Fibroblast of mammary gland (primary cell): ENCODE measurements at regions not wholly inside any gene's neighbourhood (a gene's known extent, or its start where the extent isn't known, plus 50 kb on each side); places are given as distances from the start of the nearest gene placed in this dataset.
A peak's percentile ranks its signal among the peaks of the same experiment; 100 is the strongest.
"Not testable (repeated sequence)": the region's sequence is repeated elsewhere in the genome, so short reads cannot be mapped to it uniquely, and the experiment has no call there.

Experiments used
- DNase-seq: peaks from one replicate; pipeline ENCODE4 v3.0.0-alpha.2; 2010; ENCODE audit warnings: low read depth
- H3K4me3 ChIP-seq: 2 replicates; pipeline ENCODE4 v1.5.1; 2011; ENCODE audit warnings: low read depth, mild to moderate bottlenecking, low read length, moderate library complexity; ENCODE audit not compliant: control insufficient read depth
- TF ChIP-seq, protein P1 (sequence below): conservative IDR thresholded peaks from 2 replicates; pipeline ENCODE4 v1.5.1; 2011; ENCODE audit warnings: low read depth, low read length, inconsistent platforms; ENCODE audit not compliant: control insufficient read depth, insufficient read depth

DNA sequence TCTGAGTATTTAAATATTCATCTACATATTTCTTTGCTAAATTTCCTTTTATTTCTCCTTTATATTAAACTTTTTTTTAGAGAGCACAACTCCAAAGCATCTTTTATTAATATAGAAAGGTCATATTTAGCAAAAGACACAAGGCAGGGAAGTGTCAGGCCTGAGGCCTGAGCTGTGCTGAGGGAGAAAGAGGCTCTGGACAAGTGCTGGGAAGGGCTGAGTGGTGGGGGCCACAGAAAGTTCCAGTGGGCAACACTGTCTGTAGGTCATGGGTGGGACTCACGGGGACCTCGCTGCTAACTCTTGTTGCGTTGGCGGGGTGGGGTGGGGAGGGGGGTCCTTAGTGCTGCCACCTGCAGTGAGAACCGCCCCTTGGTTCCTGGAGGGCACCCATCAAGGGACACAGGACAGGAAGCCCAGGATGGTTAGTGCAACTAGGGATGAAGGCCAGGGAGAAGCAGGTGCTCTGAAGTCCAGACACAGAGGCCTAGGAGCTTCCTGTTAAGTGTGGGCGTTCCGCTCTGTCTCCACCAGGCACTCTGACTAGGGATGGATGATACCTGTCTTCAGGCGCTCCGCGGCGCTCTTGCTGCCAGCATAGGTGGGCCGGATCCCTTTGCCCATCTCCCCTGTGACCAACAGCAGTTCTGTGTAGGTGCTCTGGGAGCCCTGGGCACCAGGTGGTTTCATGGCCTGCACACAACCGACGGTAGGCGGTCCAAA lies 1510.5 kb downstream of the FOXD4L5 start:
- not testable (repeated sequence) for DNase-seq, H3K4me3 ChIP-seq

DNA sequence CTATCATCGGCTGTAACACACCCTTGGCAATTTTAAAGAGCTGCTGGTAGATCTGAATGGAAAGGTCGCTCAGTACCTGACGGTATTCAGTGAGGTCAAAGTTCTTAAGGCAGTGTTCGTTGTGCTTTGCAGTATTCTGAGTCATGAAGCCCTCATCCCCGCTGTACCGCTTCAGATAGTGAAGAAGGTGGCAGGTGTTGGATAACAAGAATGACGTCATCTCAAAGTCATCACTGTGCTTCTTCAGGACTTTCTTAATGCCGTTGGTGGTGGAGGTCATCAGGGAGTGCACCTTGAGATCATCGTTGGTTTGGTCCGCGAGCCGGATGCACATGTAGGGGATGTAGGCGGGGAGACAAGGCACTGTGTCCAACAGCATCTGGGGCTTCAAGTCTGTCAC lies 1522.8 kb downstream of the FOXD4L5 start:
- not testable (repeated sequence) for H3K4me3 ChIP-seq, DNase-seq

DNA sequence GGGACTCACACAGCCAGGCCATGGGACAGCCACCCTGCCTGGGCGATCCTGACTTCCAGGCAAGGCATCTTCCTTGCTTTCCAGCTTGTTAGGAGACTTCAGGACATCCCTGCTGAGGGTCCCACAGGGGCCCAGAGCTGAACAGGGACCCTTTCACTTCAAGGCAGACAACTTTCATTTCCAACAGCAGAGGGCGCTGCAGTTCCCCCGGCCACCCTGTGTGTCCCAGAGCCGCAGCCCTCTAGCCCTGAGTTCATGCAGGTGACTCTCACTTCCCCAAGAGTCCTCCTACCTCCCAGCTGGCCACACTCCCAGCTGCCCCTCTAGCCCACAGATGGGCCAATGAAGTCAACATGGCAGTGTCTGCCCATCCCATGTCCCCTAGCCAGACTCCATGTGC lies 1556.0 kb downstream of the FOXD4L5 start:
- not testable (repeated sequence) for DNase-seq, H3K4me3 ChIP-seq

DNA sequence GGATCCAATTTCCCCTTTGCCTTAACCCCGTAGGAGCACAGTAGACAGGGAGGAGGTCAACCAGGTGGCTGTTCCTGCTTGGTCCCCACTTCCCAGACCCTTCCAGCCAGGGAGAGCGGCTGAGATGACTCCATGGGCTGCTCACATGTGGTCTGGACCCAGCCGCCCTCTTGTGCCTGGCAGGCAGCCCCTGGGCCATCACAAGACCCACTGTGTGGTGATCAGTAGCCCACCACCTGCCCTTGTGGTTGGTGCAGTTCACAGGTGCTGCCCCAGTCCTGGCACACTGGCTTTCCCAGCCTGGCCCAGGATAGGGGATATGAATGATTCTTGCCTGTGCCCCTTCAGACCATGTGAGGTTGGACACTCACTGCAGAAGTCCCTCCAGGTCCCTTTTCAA lies 1556.7 kb downstream of the FOXD4L5 start:
- TF ChIP-seq, protein P1, sequence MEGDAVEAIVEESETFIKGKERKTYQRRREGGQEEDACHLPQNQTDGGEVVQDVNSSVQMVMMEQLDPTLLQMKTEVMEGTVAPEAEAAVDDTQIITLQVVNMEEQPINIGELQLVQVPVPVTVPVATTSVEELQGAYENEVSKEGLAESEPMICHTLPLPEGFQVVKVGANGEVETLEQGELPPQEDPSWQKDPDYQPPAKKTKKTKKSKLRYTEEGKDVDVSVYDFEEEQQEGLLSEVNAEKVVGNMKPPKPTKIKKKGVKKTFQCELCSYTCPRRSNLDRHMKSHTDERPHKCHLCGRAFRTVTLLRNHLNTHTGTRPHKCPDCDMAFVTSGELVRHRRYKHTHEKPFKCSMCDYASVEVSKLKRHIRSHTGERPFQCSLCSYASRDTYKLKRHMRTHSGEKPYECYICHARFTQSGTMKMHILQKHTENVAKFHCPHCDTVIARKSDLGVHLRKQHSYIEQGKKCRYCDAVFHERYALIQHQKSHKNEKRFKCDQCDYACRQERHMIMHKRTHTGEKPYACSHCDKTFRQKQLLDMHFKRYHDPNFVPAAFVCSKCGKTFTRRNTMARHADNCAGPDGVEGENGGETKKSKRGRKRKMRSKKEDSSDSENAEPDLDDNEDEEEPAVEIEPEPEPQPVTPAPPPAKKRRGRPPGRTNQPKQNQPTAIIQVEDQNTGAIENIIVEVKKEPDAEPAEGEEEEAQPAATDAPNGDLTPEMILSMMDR = no peak
- H3K4me3 ChIP-seq = no peak overlapping the region
- no peak for DNase-seq

DNA sequence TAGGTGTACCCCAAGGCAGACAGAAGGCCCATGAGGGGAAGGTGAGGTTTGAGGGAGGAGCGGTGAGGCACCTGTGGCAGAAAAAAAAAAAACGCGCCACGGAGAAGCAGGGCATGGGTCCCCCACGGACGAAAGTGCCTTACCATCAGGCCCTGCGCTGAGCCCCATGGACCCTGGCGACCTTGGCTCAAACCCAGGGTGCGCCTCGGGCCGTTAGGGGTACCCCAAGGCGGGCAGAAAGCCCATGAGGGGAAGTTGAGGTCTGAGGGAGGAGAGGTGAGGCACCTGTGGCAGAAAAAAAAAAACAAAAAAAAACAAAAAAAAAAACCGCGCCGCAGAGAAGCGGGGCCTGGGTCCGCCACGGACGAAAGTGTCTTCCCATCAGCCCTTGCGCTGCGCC lies 1576.7 kb downstream of the FOXD4L5 start:
- not testable (repeated sequence) for H3K4me3 ChIP-seq, DNase-seq

DNA sequence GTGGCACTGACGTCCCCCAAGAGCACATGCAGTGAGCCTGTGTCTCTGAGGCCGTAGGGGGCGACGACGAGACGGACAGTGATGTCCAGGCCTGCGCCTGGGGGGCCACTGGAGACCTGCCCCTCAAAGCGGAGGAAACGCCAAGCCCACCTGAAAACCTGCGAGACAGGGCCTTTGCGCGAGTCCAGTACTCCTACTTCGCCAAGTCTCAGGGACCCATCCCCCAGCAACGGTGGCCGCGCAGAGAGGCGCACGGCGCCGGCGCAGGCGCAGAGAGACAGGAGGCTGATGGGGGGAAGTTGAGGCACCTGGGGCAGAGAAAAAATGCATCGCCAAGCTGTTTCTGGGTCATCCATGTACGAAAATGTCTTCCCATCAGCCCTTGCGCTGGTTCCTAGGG lies 1580.6 kb downstream of the FOXD4L5 start:
- H3K4me3 ChIP-seq, DNase-seq: not testable (repeated sequence)

DNA sequence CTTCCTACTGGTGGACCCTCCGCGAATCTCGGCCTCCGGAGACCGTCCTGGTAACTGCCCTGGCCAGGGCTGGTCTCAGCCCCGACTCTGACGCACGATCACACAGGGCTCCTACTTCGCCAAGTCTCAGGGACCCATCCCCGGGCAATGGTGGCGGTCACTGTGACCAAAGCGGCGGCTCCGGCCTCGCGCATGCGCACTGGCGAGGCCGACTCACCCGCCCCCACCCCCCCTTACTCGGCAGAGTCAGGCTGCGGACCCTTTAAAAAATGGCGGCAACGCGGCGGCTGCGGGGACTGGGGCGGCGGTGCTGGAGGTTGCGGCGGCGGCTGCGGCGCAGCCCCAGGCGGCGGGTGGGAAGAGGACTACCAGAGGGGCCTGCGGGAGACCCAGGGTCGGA lies 1581.3 kb downstream of the FOXD4L5 start:
- DNase-seq = peak; percentile 5
- peak overlapping the region; percentile 21 for H3K4me3 ChIP-seq

DNA sequence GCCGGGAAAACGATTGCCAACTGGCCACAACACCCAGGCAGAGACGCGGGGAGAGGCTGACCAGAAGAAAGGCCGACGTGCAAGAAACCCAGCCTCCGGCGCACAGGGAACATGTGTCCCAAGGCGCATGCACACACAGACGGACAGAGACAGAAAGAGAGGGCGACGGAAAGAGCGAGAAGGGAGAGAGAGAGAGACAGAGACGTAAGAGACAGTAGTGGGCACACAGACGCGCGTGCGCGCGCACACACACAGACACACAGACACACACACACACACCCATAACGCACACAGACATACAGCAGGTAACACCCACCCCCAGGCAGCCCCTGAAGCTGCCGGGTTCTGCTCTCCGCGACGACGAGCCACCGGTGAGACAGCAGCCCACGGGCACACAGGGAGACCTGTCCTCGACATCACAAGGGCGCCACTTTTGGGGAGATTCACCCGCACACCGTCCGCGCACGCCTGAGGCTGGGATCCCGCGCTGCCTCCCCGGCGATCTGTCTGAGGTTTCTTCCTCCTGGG lies 1581.8 kb downstream of the FOXD4L5 start:
- not testable (repeated sequence) for H3K4me3 ChIP-seq, DNase-seq
